ENCODE measurements at regions not wholly inside any gene's neighbourhood (a gene's known extent, or its start where the extent isn't known, plus 50 kb on each side); places are given as distances from the start of the nearest gene placed in this dataset.
"Not testable (repeated sequence)": the region's sequence is repeated elsewhere in the genome, so short reads cannot be mapped to it uniquely, and the experiment has no call there.

DNA sequence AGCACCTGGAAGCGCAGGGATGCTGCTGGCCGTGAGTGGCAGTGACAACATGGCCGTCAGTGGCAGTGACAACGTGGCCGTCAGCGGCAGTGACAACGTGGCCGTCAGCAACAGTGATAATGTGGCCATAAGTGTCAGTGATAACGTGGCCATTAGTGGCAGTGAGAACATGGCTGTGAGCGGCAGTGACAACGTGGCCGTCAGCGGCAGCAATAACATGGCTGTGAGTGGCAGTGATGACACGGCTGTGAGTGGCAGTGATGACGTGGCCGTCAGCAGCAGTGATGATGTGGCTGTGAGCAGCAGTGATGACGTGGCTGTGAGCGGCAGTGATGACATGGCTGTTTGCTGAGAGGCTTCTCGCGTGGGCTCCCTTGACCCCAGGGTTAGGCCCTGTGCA lies 169.8 kb downstream of the ERMARD start:
- in situ Hi-C loops (cut with MboI; ENCODE audit: low pct_unique_long_range_greater_than_20kb, low sequenced_read_pairs, unreplicated experiment): no loop called here
- TF ChIP-seq, protein P1, sequence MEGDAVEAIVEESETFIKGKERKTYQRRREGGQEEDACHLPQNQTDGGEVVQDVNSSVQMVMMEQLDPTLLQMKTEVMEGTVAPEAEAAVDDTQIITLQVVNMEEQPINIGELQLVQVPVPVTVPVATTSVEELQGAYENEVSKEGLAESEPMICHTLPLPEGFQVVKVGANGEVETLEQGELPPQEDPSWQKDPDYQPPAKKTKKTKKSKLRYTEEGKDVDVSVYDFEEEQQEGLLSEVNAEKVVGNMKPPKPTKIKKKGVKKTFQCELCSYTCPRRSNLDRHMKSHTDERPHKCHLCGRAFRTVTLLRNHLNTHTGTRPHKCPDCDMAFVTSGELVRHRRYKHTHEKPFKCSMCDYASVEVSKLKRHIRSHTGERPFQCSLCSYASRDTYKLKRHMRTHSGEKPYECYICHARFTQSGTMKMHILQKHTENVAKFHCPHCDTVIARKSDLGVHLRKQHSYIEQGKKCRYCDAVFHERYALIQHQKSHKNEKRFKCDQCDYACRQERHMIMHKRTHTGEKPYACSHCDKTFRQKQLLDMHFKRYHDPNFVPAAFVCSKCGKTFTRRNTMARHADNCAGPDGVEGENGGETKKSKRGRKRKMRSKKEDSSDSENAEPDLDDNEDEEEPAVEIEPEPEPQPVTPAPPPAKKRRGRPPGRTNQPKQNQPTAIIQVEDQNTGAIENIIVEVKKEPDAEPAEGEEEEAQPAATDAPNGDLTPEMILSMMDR (IDR thresholded peaks at IDR 0.05; ENCODE audit: extremely low read depth, insufficient read depth, missing control alignments): no peak
- DNase-seq (ENCODE audit: low spot score): no peak

DNA sequence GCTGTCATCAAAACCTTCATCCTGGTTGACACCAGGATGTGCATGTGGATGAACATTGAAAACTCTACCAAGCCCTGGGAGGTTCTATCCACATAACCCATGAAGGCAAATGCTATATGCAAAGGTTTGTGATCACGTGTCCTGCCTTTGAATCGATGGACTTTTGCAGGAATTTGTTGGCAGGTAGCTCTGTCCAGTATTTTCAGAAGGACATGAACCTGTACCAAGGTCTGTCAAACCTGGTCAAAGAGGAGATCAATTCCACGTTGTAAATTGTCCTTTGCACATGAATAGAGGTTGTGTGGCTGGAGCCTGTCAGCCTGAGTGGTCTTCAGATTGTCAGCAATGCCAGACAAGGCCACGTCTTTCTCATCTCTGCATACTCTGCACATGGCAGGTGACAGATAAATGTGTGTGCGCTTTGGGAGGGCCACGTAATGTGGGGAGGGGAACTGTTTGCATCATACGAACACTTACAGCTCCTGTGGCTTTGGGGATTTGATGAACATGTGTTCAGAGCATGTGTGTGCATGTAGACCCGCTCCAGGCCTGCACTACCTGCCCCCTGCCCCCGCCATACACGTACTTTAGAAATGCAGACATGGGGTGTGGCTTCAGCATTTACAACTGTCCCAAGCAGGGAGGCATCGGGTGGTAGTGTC lies 169.1 kb downstream of the ERMARD start:
- DNase-seq (ENCODE audit: low spot score): no peak
- in situ Hi-C loops (cut with MboI; ENCODE audit: low pct_unique_long_range_greater_than_20kb, low sequenced_read_pairs, unreplicated experiment): no loop called here
- TF ChIP-seq, protein P1 (IDR thresholded peaks at IDR 0.05; ENCODE audit: extremely low read depth, insufficient read depth, missing control alignments): no peak

DNA sequence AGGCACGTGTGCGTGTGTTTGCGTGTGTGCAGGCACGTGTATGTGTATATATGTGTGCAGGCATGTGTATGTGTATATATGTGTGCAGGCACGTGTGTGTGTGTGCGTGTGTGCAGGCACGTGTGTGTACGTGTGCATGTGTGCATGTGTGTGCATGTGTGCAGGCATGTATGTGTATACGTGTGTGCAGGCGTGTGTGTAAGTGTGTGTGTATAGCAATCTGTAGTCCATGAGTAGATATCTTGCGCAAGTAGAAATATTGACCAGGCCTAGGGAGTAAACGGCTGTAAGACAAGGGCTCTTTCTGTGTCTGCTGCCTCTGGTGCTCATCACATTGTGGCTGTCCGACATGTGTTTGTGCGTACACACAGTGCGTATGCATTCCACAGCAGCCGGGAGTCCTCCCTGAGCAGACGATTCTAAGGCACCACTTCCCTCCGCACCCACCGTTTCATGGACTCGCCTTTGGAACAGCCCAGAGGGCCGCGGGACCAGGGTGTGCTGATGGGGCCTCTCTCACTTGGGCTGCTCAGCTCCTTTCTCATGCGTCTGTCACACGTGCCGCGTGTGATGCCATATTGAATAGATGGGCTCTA lies 167.6 kb downstream of the ERMARD start:
- no peak for DNase-seq (ENCODE audit: low spot score)
- TF ChIP-seq, protein P1 (IDR thresholded peaks at IDR 0.05; ENCODE audit: extremely low read depth, insufficient read depth, missing control alignments): no peak
- in situ Hi-C loops (cut with MboI; ENCODE audit: low pct_unique_long_range_greater_than_20kb, low sequenced_read_pairs, unreplicated experiment): no loop called here

DNA sequence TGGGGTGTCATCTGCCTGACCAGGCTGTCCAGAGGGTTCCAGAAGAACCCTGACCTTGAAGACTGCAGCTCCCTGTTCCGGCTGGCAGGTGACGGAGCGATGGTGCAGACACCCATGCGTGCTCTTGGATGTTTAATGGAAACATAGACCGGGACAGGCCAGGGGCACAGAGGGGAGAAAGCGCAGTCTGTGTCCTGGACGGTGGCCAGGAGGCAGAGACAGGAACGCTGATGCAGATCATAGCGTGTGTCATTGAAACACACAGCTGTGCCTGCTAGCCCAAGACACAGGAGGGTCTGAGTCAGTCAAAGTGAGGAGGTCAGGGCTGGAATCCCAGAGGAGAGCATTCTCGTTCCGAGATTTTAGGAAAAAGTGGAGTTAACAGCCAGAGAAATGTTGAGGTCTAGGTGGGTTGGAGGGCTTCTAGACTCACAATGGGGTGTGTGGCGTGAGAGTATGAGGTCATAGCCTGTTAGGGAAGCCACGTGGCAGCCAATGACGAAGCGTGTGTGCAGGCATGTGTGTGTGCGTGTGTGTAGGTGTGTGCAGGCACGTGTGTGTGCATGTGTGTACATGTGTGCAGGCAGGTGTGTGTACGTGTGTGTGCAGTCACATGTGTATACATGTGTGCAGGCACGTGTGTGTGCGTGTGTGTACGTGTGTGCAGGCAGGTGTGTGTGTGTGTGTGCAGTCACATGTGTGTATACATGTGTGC lies 167.0 kb downstream of the ERMARD start:
- DNase-seq (ENCODE audit: low spot score): no peak
- in situ Hi-C loops (cut with MboI; ENCODE audit: low pct_unique_long_range_greater_than_20kb, low sequenced_read_pairs, unreplicated experiment): no loop called here
- TF ChIP-seq, protein P1 (IDR thresholded peaks at IDR 0.05; ENCODE audit: extremely low read depth, insufficient read depth, missing control alignments): no peak

DNA sequence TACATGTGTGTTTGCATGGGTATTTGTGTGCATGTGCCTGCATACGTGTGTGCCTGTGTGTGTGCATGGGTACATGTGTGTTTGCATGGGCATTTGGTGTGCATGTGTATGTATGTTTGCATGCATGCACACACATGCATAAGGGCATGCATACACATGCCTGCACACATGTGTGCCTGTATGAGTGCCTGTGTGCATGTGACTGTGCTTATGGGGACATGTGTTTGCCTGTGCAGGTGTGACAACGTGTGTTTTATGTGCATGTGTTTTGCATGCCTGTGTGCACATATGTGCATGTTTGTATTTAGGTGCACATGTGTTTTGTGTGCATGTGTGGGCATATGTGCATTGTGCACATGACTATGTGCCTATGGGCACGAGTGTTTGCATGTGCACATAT lies 165.7 kb downstream of the ERMARD start:
- in situ Hi-C loops (cut with MboI; ENCODE audit: low pct_unique_long_range_greater_than_20kb, low sequenced_read_pairs, unreplicated experiment): no loop called here
- TF ChIP-seq, protein P1 (IDR thresholded peaks at IDR 0.05; ENCODE audit: extremely low read depth, insufficient read depth, missing control alignments): no peak
- DNase-seq (ENCODE audit: low spot score): no peak

DNA sequence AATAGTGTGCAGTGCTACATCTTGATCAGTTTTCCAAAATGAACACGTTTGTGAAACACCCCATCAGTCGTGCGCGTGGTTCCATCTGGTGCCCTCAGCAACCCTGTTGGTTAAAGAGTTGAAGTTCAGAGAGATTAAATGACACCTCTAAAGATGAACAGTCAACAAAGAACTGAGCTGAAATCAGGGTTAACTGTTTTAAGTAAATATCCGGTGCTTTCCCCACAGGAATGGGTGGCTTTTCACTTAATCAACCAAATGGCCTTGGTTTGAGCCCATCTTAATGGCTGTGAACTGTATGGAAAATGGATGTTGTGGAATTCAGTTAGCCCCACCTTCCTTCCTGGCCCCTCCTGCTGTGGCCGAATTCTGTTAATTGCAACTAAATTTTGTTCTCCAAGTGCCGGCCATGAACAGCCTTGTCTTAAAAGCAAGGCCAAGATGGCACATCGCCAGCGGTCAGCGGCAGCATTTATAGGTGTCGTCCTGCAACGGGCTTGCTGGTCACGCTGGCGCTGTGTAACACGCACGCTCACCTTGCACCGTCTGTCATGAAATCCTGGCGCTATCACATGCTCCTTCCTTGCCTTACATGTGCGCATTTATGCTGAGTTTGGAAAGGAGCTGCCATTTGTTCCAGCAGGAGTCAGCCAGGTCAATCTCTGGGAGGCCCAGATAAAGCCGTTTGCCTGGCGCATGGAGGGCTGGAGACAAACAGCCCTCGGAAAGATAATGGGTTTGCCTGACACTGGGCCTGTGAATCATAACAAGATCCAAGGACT lies 164.5 kb downstream of the ERMARD start:
- no peak for DNase-seq (ENCODE audit: low spot score)
- TF ChIP-seq, protein P1 (IDR thresholded peaks at IDR 0.05; ENCODE audit: extremely low read depth, insufficient read depth, missing control alignments): no peak
- in situ Hi-C loops (cut with MboI; ENCODE audit: low pct_unique_long_range_greater_than_20kb, low sequenced_read_pairs, unreplicated experiment): no loop called here

DNA sequence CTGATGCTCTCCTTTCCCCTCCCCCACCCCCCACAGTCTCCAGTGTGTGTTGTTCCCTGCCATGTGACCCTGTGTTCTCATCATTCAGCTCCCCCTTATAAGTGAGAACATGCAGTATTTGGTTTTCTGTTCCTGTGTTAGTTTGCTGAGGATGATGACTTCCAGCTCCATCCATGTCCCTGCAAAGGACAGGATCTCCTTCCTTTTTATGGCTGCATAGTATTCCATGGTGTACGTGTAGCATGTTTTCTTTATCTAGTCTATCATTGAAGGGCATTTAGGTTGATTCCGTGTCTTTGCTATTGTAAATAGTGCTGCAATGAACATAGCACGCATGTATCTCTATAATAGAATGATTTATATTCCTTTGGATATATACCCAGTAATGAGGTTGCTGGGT lies 162.3 kb downstream of the ERMARD start:
- DNase-seq (ENCODE audit: low spot score); in situ Hi-C loops (cut with MboI; ENCODE audit: low pct_unique_long_range_greater_than_20kb, low sequenced_read_pairs, unreplicated experiment): not testable (repeated sequence)

All from GM13977 (cell line).